ENCODE measurements at regions not wholly inside any gene's neighbourhood (a gene's known extent, or its start where the extent isn't known, plus 50 kb on each side); places are given as distances from the start of the nearest gene placed in this dataset.

DNA sequence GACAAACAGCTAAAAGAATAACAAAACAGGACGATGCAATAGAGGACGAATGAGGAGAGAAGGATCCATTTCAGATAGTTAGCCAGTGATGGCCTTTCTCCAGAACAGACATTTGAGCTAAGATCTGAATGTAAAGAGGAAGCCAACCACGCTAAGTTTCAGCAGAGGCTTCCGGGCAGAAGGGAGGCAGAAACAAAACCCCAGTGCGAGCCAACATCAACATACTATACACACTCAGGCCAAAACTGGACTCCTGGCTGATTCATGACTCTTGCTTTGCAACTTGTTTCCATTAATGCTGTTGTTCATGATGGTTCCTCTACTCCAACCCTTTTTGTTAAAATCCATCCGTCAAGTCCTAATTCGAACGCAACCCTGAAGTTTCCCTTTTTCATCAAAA, 730.3 kb downstream of the TRIML1 start:
- TF ChIP-seq, protein P1, sequence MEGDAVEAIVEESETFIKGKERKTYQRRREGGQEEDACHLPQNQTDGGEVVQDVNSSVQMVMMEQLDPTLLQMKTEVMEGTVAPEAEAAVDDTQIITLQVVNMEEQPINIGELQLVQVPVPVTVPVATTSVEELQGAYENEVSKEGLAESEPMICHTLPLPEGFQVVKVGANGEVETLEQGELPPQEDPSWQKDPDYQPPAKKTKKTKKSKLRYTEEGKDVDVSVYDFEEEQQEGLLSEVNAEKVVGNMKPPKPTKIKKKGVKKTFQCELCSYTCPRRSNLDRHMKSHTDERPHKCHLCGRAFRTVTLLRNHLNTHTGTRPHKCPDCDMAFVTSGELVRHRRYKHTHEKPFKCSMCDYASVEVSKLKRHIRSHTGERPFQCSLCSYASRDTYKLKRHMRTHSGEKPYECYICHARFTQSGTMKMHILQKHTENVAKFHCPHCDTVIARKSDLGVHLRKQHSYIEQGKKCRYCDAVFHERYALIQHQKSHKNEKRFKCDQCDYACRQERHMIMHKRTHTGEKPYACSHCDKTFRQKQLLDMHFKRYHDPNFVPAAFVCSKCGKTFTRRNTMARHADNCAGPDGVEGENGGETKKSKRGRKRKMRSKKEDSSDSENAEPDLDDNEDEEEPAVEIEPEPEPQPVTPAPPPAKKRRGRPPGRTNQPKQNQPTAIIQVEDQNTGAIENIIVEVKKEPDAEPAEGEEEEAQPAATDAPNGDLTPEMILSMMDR (IDR thresholded peaks at IDR 0.05): no peak
- no peak for TF ChIP-seq POLR2A (IDR thresholded peaks at IDR 0.05)
- intact Hi-C loops (cut with DNase I; ENCODE audit: low total_unique reads): no loop called here
- no peak for DNase-seq (ENCODE audit: low spot score in 2 of 2)
- H3K4me3 ChIP-seq (ENCODE audit: low read depth, poor library complexity, severe bottlenecking): no peak overlapping the region
- 90% methylated on average over 8 of the region's 8 CpGs for WGBS, 2 donors

DNA sequence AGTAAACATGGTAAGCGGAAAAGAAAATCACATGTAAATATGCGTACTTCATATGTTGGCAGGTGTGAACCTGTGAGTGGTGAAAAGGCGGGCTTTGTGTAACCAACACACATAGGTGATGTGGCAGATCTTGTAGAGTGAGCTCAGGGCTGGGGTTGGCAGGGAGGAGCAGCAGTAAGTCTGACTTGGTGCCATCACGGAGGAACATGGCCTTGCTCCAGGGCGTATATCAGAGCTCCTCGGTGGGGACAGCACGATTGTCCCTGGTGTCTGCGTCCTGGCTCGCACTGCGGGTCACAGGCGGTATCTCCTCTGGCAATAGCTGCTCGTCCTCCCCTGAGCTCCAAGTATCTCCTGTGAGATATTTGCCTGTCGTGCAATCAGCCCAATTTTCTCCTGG, 733.6 kb downstream of the TRIML1 start:
- H3K4me3 ChIP-seq (ENCODE audit: low read depth, poor library complexity, severe bottlenecking): no peak overlapping the region
- intact Hi-C loops (cut with DNase I; ENCODE audit: low total_unique reads): no loop called here
- TF ChIP-seq, protein P1 (IDR thresholded peaks at IDR 0.05): no peak
- no peak for TF ChIP-seq POLR2A (IDR thresholded peaks at IDR 0.05)
- WGBS, 2 donors: 84 to 93% methylated on average over 13 of the region's 13 CpGs
- no peak for DNase-seq (ENCODE audit: low spot score in 2 of 2)

DNA sequence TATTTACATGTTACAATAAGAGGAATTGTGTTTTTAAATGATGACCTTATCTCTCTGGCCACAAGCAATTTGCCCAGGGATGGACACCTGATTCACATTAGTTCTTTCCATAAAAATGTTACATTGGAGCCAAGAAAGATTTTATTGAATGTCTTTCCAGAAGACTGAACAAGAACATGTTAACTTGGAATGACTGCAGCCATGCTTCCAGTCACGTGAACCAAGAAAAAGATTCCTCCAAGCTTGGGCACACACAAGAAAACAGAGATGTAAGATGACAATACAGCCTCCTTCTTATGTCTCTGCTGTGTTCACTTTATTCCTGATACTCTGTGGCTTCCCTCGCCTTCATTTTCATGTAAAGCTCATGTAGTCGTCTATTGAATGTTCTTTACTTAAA, 737.6 kb downstream of the TRIML1 start:
- TF ChIP-seq POLR2A (IDR thresholded peaks at IDR 0.05): no peak
- TF ChIP-seq, protein P1 (IDR thresholded peaks at IDR 0.05): no peak
- WGBS, 2 donors: 72 to 74% methylated on average over 3 of the region's 3 CpGs
- DNase-seq (ENCODE audit: low spot score in 2 of 2): no peak
- intact Hi-C loops (cut with DNase I; ENCODE audit: low total_unique reads): no loop called here
- H3K4me3 ChIP-seq (ENCODE audit: low read depth, poor library complexity, severe bottlenecking): no peak overlapping the region

DNA sequence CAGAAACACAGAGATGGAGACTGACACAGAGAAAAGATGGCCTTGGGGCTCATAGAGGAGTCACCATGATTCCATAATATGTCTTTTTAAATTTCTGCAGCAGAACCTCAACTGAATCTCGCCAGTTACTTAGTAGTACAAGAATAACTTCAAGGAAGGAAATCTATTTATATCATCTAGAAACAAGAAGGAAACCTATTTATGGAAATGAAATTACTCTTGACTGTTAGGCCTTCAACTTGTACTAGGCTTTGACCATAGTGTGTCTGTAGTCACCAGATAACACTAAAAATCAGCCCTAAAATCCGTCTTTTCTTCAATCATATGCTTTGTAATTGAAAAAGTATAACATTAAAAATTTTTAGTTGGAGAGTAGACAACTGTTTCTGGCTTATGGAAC, 740.4 kb downstream of the TRIML1 start:
- WGBS, 2 donors: 47 to 65% methylated on average over 2 of the region's 2 CpGs
- intact Hi-C loops (cut with DNase I; ENCODE audit: low total_unique reads): no loop called here
- H3K4me3 ChIP-seq (ENCODE audit: low read depth, poor library complexity, severe bottlenecking): no peak overlapping the region
- DNase-seq (ENCODE audit: low spot score in 2 of 2): no peak
- TF ChIP-seq, protein P1 (IDR thresholded peaks at IDR 0.05): no peak
- no peak for TF ChIP-seq POLR2A (IDR thresholded peaks at IDR 0.05)

DNA sequence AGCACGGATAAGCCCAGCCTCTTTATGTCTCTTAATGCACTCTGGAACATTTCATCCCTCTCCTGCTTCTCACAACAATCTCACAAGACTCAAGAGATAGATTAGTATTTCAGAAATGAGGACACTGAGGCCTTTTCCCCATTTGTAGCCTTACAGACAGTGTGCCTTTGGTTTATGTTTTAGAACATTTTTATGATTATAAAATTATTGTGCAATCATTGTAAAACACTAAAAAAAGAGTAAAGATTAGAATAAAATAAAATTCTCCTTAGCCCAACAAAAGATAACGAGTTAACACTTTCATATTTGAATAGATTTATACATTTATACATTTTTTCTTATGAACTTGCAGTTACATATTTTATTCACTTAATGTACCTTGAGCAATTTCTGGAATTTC, 748.7 kb downstream of the TRIML1 start:
- DNase-seq (ENCODE audit: low spot score in 2 of 2): no peak
- 72 to 82% methylated on average over 2 of the region's 2 CpGs for WGBS, 2 donors

DNA sequence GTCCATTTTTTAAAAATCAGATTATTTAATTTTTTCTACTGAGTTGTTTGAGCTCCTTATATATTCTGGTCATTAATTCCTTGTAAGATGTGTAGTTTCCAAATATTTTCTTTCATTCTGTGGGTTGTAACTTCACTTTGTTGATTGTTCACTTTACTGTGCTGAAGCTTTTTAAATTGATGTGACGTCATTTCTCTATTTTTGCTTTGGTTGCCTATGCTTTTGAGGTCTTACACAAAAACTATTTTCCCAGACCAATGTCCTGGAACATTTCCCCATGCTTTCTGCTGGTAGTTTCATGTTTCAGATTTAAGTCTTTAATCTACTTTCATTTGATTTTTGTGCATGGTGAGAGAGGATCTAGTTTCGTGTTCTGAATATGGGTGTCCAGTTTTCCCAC, 753.6 kb downstream of the TRIML1 start:
- H3K4me3 ChIP-seq (ENCODE audit: low read depth, poor library complexity, severe bottlenecking): no peak overlapping the region
- intact Hi-C loops (cut with DNase I; ENCODE audit: low total_unique reads): no loop called here
- no peak for TF ChIP-seq POLR2A (IDR thresholded peaks at IDR 0.05)
- TF ChIP-seq, protein P1 (IDR thresholded peaks at IDR 0.05): no peak
- 63 to 93% methylated on average over 2 of the region's 2 CpGs for WGBS, 2 donors
- no peak for DNase-seq (ENCODE audit: low spot score in 2 of 2)

More for the DNA sequence above, 748.7 kb downstream of the TRIML1 start:
- intact Hi-C loops (cut with DNase I; ENCODE audit: low total_unique reads): no loop called here
- TF ChIP-seq POLR2A (IDR thresholded peaks at IDR 0.05): no peak
- TF ChIP-seq, protein P1 (IDR thresholded peaks at IDR 0.05): no peak
- no peak overlapping the region for H3K4me3 ChIP-seq (ENCODE audit: low read depth, poor library complexity, severe bottlenecking)

Data from lower leg skin (tissue), 4 donors.